GM12864 (cell line): ENCODE measurements at regions not wholly inside any gene's neighbourhood (a gene's known extent, or its start where the extent isn't known, plus 50 kb on each side); places are given as distances from the start of the nearest gene placed in this dataset.
"Not testable (repeated sequence)": the region's sequence is repeated elsewhere in the genome, so short reads cannot be mapped to it uniquely, and the experiment has no call there.

Experiments used
- DNase-seq: peaks from one replicate; pipeline ENCODE4 v3.0.0-alpha.2; 2011; ENCODE audit warnings: low read depth
- H3K4me3 ChIP-seq: 2 replicates; pipeline ENCODE4 v1.5.1; 2011; ENCODE audit warnings: mild to moderate bottlenecking, low read depth, low read length, control low read depth
- TF ChIP-seq, protein P1 (sequence below): IDR thresholded peaks from 2 replicates; pipeline ENCODE4 v1.5.1; 2011; ENCODE audit warnings: low read depth, mild to moderate bottlenecking, moderate library complexity, low read length, control low read depth, inconsistent platforms; ENCODE audit errors: missing control alignments

DNA sequence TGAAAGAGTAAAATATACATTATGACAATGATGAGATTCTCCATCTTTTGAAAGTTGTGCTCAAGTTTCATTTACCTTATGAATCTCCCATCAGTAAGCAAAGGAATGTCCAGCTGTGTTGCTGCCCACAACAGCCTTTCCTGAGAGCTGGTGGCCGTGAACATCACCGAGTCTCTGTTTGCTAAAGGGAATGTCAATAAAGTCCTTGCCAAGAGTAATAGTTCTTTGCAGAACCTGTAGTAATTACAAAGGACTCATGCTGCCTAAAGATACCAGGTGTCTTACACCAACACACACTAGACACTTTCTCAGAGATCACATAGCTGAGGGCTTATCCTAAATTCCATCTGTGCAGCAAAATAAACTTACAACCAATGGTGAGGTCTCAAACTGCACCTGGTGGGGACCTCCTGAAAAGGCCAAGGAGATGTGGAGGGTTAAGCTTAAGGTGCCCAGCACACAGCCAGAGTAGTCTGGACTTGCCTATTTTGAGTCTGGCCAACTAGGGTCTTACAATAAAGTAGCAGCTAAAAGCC, 111.1 kb upstream of the DAPK1 start:
- H3K4me3 ChIP-seq, result no peak overlapping the region
- TF ChIP-seq, protein P1, sequence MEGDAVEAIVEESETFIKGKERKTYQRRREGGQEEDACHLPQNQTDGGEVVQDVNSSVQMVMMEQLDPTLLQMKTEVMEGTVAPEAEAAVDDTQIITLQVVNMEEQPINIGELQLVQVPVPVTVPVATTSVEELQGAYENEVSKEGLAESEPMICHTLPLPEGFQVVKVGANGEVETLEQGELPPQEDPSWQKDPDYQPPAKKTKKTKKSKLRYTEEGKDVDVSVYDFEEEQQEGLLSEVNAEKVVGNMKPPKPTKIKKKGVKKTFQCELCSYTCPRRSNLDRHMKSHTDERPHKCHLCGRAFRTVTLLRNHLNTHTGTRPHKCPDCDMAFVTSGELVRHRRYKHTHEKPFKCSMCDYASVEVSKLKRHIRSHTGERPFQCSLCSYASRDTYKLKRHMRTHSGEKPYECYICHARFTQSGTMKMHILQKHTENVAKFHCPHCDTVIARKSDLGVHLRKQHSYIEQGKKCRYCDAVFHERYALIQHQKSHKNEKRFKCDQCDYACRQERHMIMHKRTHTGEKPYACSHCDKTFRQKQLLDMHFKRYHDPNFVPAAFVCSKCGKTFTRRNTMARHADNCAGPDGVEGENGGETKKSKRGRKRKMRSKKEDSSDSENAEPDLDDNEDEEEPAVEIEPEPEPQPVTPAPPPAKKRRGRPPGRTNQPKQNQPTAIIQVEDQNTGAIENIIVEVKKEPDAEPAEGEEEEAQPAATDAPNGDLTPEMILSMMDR, result no peak
- no peak for DNase-seq

DNA sequence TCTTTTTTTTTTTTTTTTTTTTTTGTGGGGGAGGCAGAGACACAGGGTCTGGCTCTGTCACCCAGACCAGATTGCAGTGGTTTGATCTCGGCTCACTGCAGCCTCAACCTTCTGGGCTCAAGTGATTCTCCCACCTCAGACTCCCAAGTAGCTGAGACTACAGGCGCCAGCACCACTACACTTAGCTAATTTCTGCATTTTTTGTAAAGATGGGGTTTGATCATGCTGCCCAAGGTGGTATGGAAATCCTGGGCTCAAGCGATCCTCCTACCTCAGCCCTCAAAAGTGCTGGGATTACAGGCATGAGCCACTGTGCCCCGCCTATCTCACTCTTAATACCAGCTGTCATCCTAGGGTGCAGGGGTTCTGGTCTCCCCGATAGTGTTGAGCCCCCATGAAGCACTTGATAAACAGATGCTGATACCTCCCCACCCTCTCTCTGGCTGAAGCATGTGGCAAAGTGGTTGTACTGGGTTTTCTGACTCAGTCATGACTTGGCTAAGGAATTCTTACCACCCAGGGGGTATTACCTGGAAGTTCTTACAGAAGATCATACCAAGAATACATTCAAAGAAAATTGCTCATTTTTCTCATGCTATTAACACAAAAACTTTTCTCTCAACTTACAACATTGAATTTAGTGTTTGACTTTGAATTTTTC, 110.2 kb upstream of the DAPK1 start:
- no peak overlapping the region for H3K4me3 ChIP-seq
- TF ChIP-seq, protein P1, result no peak
- no peak for DNase-seq

DNA sequence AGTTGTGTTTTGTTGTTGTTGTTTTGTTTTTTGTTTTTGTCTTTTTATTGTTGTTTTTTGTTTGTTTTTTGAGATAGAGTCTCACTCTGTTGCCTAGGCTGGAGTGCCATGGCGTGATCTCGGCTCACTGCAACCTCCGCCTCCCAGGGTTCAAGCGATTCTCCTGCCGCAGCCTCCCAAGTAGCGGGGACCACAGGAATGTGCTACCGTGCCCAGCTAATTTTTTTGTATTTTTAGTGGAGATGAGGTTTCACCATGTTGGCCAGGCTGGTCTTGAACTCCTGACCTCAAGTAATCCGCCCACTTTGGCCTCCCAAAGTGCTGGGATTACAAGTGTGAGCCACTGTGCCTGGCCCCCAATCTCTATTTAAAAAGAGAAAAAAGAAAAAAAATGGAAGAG, 109.0 kb upstream of the DAPK1 start:
- not testable (repeated sequence) for DNase-seq, H3K4me3 ChIP-seq

DNA sequence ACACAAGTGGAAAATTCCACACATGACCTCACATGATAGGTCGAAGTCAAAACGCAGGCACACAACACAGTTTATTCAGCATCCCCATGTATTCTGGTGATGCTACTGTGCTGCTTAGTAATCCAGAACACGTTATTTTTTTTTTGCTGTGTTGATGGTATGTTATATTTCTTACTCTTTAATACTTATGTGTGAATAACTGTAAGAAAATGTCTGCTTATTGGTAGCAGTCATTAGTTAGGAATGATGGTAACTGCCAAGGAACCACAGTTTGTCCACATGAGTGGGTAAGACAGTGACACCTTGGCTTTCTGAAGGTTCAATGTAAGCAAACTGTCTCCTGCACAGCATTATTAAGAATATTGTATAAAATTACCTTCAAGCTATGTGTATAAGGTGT, 107.7 kb upstream of the DAPK1 start:
- TF ChIP-seq, protein P1, result no peak
- DNase-seq, result no peak
- H3K4me3 ChIP-seq, result no peak overlapping the region

DNA sequence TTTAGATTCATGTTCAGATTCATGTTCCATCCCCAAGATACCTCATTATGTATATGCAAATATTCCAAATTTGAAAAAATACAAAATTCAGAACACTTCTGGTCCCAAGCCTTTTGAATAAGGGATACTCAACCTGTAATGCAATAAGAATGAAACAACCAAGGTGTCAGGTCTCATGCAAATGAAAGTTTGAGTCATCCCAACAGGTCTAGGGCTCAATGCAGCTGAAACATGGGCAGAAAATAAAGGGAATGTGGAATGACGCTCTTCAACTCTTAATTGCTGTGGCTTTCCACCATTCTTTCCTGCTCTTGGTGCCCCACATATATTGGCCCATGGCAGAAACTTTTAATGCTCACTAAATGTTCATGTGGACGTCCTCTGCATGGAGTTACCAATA, 107.3 kb upstream of the DAPK1 start:
- DNase-seq, result no peak
- H3K4me3 ChIP-seq, result no peak overlapping the region
- TF ChIP-seq, protein P1, result no peak

DNA sequence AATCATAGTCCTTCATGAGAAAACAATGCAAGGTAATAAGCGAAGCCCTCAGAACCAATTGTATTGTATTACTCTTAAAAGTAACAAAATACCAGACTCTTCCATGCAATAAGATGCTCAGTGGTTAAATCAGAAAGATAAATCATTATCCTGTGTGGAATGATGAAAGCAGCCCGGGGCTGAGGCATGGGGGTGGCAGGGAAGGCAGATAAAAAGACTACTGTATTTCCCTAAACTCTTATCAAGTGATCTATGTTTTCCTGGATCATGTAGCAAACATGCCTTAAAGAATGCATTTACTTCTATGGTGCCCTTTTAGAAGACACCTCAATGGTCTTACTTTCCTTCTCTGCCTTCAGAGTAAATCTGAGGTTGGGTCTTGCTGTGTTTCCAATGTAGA, 105.6 kb upstream of the DAPK1 start:
- no peak for DNase-seq
- H3K4me3 ChIP-seq, result no peak overlapping the region
- TF ChIP-seq, protein P1, result no peak

DNA sequence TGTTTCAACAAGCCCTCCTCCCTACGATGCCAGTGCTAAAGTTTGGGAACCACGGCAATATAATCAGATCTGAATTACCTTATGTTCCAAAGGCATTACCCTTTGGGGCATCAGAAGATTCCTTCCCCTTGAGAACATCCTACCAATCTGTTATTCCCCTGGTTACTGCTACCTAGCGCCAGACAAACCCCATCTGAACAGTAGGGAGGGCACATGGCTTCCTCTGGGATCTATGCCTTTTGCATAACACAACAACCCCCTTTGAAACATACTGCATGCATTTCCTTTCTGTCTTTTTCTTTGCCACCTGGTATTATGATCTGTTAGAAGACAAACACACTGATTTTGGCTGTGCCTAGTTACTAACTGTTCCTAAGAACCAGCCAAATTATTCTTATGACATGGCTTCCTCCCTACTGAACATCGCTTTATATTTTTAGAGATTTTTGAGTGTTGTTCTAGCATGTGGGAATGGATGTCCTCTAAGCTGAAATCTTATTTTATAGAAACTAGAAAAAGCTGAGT, 103.9 kb upstream of the DAPK1 start:
- TF ChIP-seq, protein P1, result no peak
- no peak overlapping the region for H3K4me3 ChIP-seq
- no peak for DNase-seq
